ENCODE measurements at regions not wholly inside any gene's neighbourhood (a gene's known extent, or its start where the extent isn't known, plus 50 kb on each side); places are given as distances from the start of the nearest gene placed in this dataset.
"Not testable (repeated sequence)": the region's sequence is repeated elsewhere in the genome, so short reads cannot be mapped to it uniquely, and the experiment has no call there.

GRCh38 chrX:82442281-82442680, 1065.8 kb upstream of the POU3F4 start:
- no peak overlapping the region for H3K27ac ChIP-seq
- TF ChIP-seq Cebpa-rat (IDR thresholded peaks at IDR 0.05), result no peak
- H3K4me1 ChIP-seq, result no peaks in the 10 kb centered on the region
- H3K4me3 ChIP-seq, result no peak overlapping the region
- H3K36me3 ChIP-seq, result no peaks in the 10 kb centered on the region
- no peak overlapping the region for H3K4me2 ChIP-seq
- no peaks in the 10 kb centered on the region for H3K9me3 ChIP-seq (replicated peaks in 1 of 11)
- no peak overlapping the region for H3K9ac ChIP-seq
- no peaks in the 10 kb centered on the region for H4K20me1 ChIP-seq
- peaks cover 12 to 100% (median 86%) of the 10 kb centered on the region in 11 experiments; a peak in 21 of 22 replicates for H3K27me3 ChIP-seq

DNA sequence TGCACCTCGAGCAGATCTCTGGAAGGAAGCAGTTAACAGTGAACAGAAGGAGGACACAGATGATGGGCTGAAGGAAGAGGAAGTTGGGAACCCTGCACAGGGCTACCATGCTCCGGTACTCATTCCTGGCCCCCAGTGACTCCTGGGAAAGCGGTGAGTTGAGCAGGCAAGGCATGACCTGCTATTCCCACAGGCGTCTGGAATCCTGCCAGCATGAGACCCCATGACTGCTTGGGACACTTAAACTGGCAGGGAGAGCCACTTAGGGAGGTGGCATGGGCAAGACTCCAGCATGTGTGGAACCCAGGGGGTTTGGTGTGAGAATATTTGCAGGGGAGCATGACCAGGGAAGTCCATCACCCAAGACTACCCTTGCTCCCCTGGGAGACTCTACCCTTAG, 1056.4 kb upstream of the POU3F4 start:
- H3K27ac ChIP-seq, result no peak overlapping the region
- H3K9ac ChIP-seq, result no peak overlapping the region
- no peak for TF ChIP-seq Cebpa-rat (IDR thresholded peaks at IDR 0.05)
- no peak overlapping the region for H3K4me3 ChIP-seq
- no peaks in the 10 kb centered on the region for H3K36me3 ChIP-seq
- no peaks in the 10 kb centered on the region for H3K4me1 ChIP-seq
- H4K20me1 ChIP-seq, result no peaks in the 10 kb centered on the region
- H3K4me2 ChIP-seq, result no peak overlapping the region
- H3K27me3 ChIP-seq, result peaks cover 15 to 61% (median 40%) of the 10 kb centered on the region in 11 experiments; a peak in 21 of 22 replicates
- peaks cover 0 to 14% (median 10%) of the 10 kb centered on the region in 11 experiments; a peak in 9 of 22 replicates for H3K9me3 ChIP-seq (replicated peaks in 1 of 11)

GRCh38 chrX:82455852-82456251, 1052.2 kb upstream of the POU3F4 start:
- not testable (repeated sequence) for H3K9ac ChIP-seq; H3K9me3 ChIP-seq (replicated peaks in 1 of 11); H3K27ac ChIP-seq; H3K4me3 ChIP-seq; H4K20me1 ChIP-seq; H3K36me3 ChIP-seq; H3K4me2 ChIP-seq; H3K4me1 ChIP-seq
- peaks cover 8 to 47% (median 36%) of the 10 kb centered on the region in 11 experiments; a peak in 20 of 22 replicates for H3K27me3 ChIP-seq

GRCh38 chrX:82458207-82458754, 1049.8 kb upstream of the POU3F4 start:
- TF ChIP-seq Cebpa-rat (IDR thresholded peaks at IDR 0.05), result no peak
- no peaks in the 10 kb centered on the region for H3K36me3 ChIP-seq
- H3K4me1 ChIP-seq, result no peaks in the 10 kb centered on the region
- peaks cover 23 to 65% (median 57%) of the 10 kb centered on the region in 11 experiments for H3K27me3 ChIP-seq
- no peak overlapping the region for H3K27ac ChIP-seq
- no peak overlapping the region for H3K4me3 ChIP-seq
- H3K9me3 ChIP-seq (replicated peaks in 1 of 11), result no peaks in the 10 kb centered on the region
- H4K20me1 ChIP-seq, result no peaks in the 10 kb centered on the region; a peak in 2 of 22 replicates
- no peak overlapping the region for H3K4me2 ChIP-seq
- H3K9ac ChIP-seq, result no peak overlapping the region

DNA sequence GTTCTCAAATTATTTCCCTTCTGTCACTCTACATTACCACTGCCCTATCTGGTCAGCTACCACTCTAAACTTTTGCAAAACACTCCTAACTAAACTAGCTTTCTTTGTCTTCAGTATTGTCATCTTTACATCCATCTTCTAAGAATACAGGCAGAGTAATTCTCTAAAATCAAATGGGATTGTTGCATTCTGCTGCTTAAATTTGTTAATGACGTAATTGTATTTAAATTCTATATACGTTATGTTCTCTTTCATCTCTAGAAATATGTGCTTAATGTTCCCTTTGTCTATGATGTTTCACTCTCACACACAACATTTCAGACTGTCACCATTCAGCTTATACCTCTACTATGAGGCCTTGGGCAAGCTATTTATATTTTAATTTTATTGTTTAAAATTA, 1041.1 kb upstream of the POU3F4 start:
- H4K20me1 ChIP-seq, result no peaks in the 10 kb centered on the region; a peak in 1 of 22 replicates
- H3K36me3 ChIP-seq, result no peaks in the 10 kb centered on the region
- H3K9ac ChIP-seq, result no peak overlapping the region
- H3K27ac ChIP-seq, result no peak overlapping the region
- no peak for TF ChIP-seq Cebpa-rat (IDR thresholded peaks at IDR 0.05)
- H3K4me1 ChIP-seq, result no peaks in the 10 kb centered on the region
- H3K27me3 ChIP-seq, result peaks cover 12 to 80% (median 59%) of the 10 kb centered on the region in 11 experiments; a peak in 20 of 22 replicates
- H3K4me2 ChIP-seq, result no peak overlapping the region
- H3K9me3 ChIP-seq (replicated peaks in 1 of 11), result 0 out of 22 replicates have a peak, but pooled peaks cover 0 to 5% (median 0%) of the 10 kb centered on the region in 11 experiments
- no peak overlapping the region for H3K4me3 ChIP-seq

Data from BLaER1 treated with 17β-estradiol and CSF1 and Interleukin-3, amounts not matched to agents 10 nM and 100 nM (cell line).